Mesendoderm (in vitro differentiated cells): ENCODE measurements at regions not wholly inside any gene's neighbourhood (a gene's known extent, or its start where the extent isn't known, plus 50 kb on each side); places are given as distances from the start of the nearest gene placed in this dataset.

ENCODE experiments used
- DNase-seq: peaks from one replicate; pipeline ENCODE4 v3.0.0; 2013
- H2AK5ac ChIP-seq: 2 replicates; pipeline ENCODE4 v1.6.1; 2013; ENCODE audit warnings: low read length, inconsistent platforms
- H2BK120ac ChIP-seq: 2 replicates; pipeline ENCODE4 v1.6.1; 2013; ENCODE audit warnings: low read depth, mild to moderate bottlenecking, low read length, moderate library complexity, mixed read lengths
- H2BK15ac ChIP-seq: replicated peaks from 2 replicates; pipeline ENCODE4 v1.6.1; 2013; ENCODE audit warnings: low read depth, mild to moderate bottlenecking, moderate library complexity
- H2BK5ac ChIP-seq: 2 replicates; pipeline ENCODE4 v1.6.1; 2013; ENCODE audit warnings: low read length, inconsistent platforms
- H3K18ac ChIP-seq: 2 replicates; pipeline ENCODE4 v1.6.1; 2013; ENCODE audit warnings: mild to moderate bottlenecking, low read length, mixed read lengths
- H3K23ac ChIP-seq: one replicate; pipeline ENCODE4 v1.6.1; 2013; ENCODE audit warnings: low read length
- H3K27ac ChIP-seq: 2 replicates; pipeline ENCODE4 v1.5.1; 2013; ENCODE audit warnings: low read depth, mild to moderate bottlenecking, inconsistent platforms, low read length, moderate library complexity
- H3K27me3 ChIP-seq: 2 replicates; pipeline ENCODE4 v1.6.1; 2013; ENCODE audit warnings: low read length, control low read depth, mild to moderate bottlenecking, inconsistent platforms; ENCODE audit not compliant: insufficient read depth, poor library complexity
- H3K36me3 ChIP-seq: 2 replicates; pipeline ENCODE4 v1.6.1; 2013; ENCODE audit warnings: low read length, inconsistent platforms; ENCODE audit not compliant: control insufficient read depth, insufficient read depth
- H3K4ac ChIP-seq: one replicate; pipeline ENCODE4 v1.6.1; 2013; ENCODE audit warnings: low read depth, mild to moderate bottlenecking, low read length, moderate library complexity
- H3K4me1 ChIP-seq: 2 replicates; pipeline ENCODE4 v1.6.1; 2013; ENCODE audit warnings: low read depth, low read length, inconsistent platforms; ENCODE audit not compliant: control insufficient read depth
- H3K4me2 ChIP-seq: 2 replicates; pipeline ENCODE4 v1.6.1; 2013; ENCODE audit warnings: low read length
- H3K4me3 ChIP-seq: 2 replicates; pipeline ENCODE4 v1.5.1; 2013; ENCODE audit warnings: mild to moderate bottlenecking, low read length
- H3K56ac ChIP-seq: one replicate; pipeline ENCODE4 v1.6.1; 2013; ENCODE audit warnings: low read length
- H3K79me1 ChIP-seq: 2 replicates; pipeline ENCODE4 v1.6.1; 2013; ENCODE audit warnings: low read length, inconsistent platforms
- H3K79me2 ChIP-seq: 2 replicates; pipeline ENCODE4 v1.6.1; 2013; ENCODE audit warnings: mild to moderate bottlenecking, low read length; ENCODE audit not compliant: control insufficient read depth, insufficient read depth
- H3K9ac ChIP-seq: 2 replicates; pipeline ENCODE4 v1.6.1; 2013; ENCODE audit warnings: low read length, inconsistent platforms
- H4K5ac ChIP-seq: one replicate; pipeline ENCODE4 v1.6.1; 2013; ENCODE audit warnings: low read length
- H4K8ac ChIP-seq: one replicate; pipeline ENCODE4 v1.6.1; 2013; ENCODE audit warnings: low read depth, mild to moderate bottlenecking, control low read depth, low read length, moderate library complexity
- WGBS: extraction: QIAGEN DNeasy Blood & Tissue Kit; methylation state at CpG from one replicate; pipeline ENCODE4 v1.1.7; 2013; ENCODE audit warnings: low lambda C conversion rate, missing lambda C conversion rate; ENCODE audit not compliant: insufficient coverage; ENCODE audit errors: extremely low coverage; 5-methylcytosine and 5-hydroxymethylcytosine counted together

DNA sequence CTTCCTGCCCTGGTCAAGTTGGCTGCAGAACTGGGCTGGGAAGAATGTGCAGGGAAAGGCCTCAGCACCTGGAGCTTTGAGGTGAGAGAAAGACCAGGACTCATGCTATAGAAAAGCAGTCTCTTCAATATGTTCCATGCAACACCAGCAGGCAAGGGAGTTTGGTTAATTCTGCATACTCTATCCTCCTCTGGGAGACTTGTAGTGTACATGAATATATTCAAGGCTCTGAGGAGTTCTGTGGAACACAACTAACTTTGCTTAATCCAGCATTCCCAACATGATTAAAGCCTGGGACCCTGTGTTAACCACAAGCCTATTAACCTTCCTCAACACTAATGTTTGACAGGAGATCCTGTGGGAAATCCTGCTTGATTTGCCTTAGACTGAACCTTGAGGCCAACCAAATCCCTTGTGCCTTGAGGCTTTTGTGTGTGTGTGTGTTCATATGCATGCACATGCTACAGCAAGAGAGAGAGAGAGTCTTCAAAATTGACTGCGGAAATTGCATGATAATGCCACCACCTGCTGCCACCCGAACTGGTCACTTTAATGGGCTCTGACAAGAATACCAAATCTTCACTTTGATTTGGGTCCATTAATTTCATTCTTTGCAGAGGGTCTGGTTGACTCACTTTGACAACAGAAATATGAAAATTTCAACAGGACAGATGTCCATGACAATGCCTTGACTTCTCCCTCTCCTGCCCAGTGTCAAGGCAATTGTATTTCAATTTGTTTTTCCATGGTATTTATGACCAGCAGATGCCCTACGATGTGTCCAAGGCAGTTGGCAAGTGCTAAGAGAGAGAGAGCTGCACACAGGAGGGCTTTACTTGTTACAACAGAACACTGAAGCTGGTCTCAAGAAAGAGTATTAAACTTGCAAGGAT is 238.2 kb upstream of the ZBED5 start:
- Histone ChIP-seq H3K56ac (no peak overlapping the region), H3K79me1 (no peaks in the 10 kb centered on the region), H3K4me2 (no peak overlapping the region), H3K4ac (no peak overlapping the region), H3K18ac (no peak overlapping the region), H2BK120ac (no peak overlapping the region), H3K4me1 (peaks cover 1% of the 10 kb centered on the region), H2AK5ac (no peak overlapping the region), H3K27ac (no peak overlapping the region), H3K36me3 (no peaks in the 10 kb centered on the region), H2BK5ac (no peak overlapping the region), H4K8ac (no peak overlapping the region), H3K79me2 (no peaks in the 10 kb centered on the region), H3K9ac (no peak overlapping the region), H4K5ac (no peak overlapping the region), H3K27me3 (no peaks in the 10 kb centered on the region), H3K4me3 (no peak overlapping the region), H2BK15ac (no peak overlapping the region), H3K23ac (no peak overlapping the region)
- no peak for DNase-seq
- WGBS, result no CpG with 5 or more reads among the region's 3 CpGs

GRCh38 chr11:11090495-11090894 is 232.6 kb upstream of the ZBED5 start:
- DNase-seq, result no peak
- H3K18ac ChIP-seq, result no peak overlapping the region
- H3K27ac ChIP-seq, result no peak overlapping the region
- no peak overlapping the region for H3K9ac ChIP-seq
- no peak overlapping the region for H2AK5ac ChIP-seq
- H3K27me3 ChIP-seq, result no peaks in the 10 kb centered on the region
- no peak overlapping the region for H3K56ac ChIP-seq
- no peak overlapping the region for H4K8ac ChIP-seq
- no peak overlapping the region for H2BK15ac ChIP-seq
- no peak overlapping the region for H4K5ac ChIP-seq
- no peak overlapping the region for H3K4ac ChIP-seq
- H3K79me2 ChIP-seq, result no peaks in the 10 kb centered on the region
- H3K4me3 ChIP-seq, result no peak overlapping the region
- H3K4me1 ChIP-seq, result no peaks in the 10 kb centered on the region
- no peaks in the 10 kb centered on the region for H3K36me3 ChIP-seq
- H2BK5ac ChIP-seq, result no peak overlapping the region
- no peak overlapping the region for H3K23ac ChIP-seq
- no peaks in the 10 kb centered on the region for H3K79me1 ChIP-seq
- H3K4me2 ChIP-seq, result no peak overlapping the region
- no peak overlapping the region for H2BK120ac ChIP-seq
- no CpG with 5 or more reads among the region's 1 CpG for WGBS

DNA sequence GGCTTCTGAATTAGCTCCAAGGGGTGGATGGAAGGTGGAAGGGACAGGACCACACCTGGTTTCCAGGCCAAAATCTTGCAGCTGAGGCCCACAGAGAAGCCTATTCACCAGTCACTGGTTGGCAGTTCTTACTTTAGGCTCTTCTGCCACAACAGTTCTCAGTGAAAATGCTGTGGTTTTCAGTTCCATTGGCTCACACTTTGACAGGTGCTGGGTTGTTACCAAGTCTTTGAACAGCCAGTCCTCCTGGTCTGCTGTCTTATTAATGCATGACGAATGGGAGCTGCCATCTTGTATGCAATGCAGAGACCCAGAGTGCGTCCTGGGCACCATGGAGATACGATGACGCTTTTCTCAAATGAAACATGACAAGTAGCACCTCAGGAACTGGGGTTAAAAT is 232.0 kb upstream of the ZBED5 start:
- H3K27ac ChIP-seq, result no peak overlapping the region
- WGBS, result no CpG with 5 or more reads among the region's 4 CpGs
- no peak overlapping the region for H4K8ac ChIP-seq
- H4K5ac ChIP-seq, result no peak overlapping the region
- H2BK120ac ChIP-seq, result no peak overlapping the region
- no peak overlapping the region for H3K9ac ChIP-seq
- no peaks in the 10 kb centered on the region for H3K4me1 ChIP-seq
- H3K18ac ChIP-seq, result no peak overlapping the region
- H3K4me2 ChIP-seq, result no peak overlapping the region
- H3K4me3 ChIP-seq, result no peak overlapping the region
- no peak overlapping the region for H3K56ac ChIP-seq
- no peak overlapping the region for H2BK15ac ChIP-seq
- H2BK5ac ChIP-seq, result no peak overlapping the region
- H3K79me1 ChIP-seq, result no peaks in the 10 kb centered on the region
- no peaks in the 10 kb centered on the region for H3K27me3 ChIP-seq
- no peaks in the 10 kb centered on the region for H3K36me3 ChIP-seq
- no peak overlapping the region for H3K4ac ChIP-seq
- H3K79me2 ChIP-seq, result no peaks in the 10 kb centered on the region
- DNase-seq, result no peak
- no peak overlapping the region for H2AK5ac ChIP-seq
- no peak overlapping the region for H3K23ac ChIP-seq

DNA sequence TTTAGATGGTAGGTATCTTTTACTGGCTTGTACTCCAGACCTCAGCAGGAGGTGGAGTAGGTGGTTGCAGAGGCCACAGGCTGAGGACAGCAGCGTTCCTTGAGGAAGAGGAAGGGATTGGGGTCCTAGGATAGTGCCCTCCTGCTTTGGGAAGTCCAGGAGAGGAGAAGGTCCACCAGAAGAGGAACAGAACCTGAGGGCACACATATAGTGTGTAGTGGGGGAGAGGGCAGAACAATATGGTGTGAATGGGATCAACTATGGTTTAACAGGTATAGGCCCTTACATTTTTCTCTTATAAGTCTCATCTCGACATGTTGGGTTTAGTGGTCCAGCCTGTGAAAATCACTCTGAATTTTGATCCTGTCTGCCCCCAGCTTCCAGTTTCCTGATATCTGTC is 229.1 kb upstream of the ZBED5 start:
- Histone ChIP-seq H4K8ac (no peak overlapping the region), H3K79me2 (no peaks in the 10 kb centered on the region), H3K4me3 (no peak overlapping the region), H3K36me3 (no peaks in the 10 kb centered on the region), H2BK120ac (no peak overlapping the region), H3K9ac (no peak overlapping the region), H3K18ac (no peak overlapping the region), H2BK15ac (no peak overlapping the region), H3K23ac (no peak overlapping the region), H3K4me2 (no peak overlapping the region), H2AK5ac (no peak overlapping the region), H2BK5ac (no peak overlapping the region), H4K5ac (no peak overlapping the region), H3K4me1 (no peaks in the 10 kb centered on the region), H3K79me1 (no peaks in the 10 kb centered on the region), H3K27me3 (no peaks in the 10 kb centered on the region), H3K56ac (no peak overlapping the region), H3K4ac (no peak overlapping the region), H3K27ac (no peak overlapping the region)
- DNase-seq, result no peak
- WGBS, result no CpG with 5 or more reads among the region's 2 CpGs

DNA sequence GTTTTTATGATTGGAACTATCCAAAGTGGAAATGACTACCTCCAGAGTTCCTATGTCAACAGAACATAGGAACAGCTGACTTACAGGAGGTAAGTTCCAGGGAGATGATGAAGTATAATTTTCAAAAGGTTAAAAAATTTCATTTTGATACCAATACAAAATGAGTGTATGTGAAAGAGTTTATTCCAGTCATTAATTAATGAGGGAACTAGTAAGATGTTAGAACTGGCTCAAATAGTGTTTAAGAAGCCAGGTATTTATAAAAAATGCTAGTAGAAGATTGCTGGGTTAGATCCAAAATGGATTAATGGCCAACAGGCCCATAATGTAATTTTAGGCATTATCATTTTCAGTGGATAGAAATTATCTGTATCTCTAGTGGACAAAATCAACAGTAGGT is 227.7 kb upstream of the ZBED5 start:
- Histone ChIP-seq H3K9ac (no peak overlapping the region), H2BK120ac (no peak overlapping the region), H3K79me2 (no peaks in the 10 kb centered on the region), H3K56ac (no peak overlapping the region), H2AK5ac (no peak overlapping the region), H2BK5ac (no peak overlapping the region), H3K4me3 (no peak overlapping the region), H4K5ac (no peak overlapping the region), H3K27ac (no peak overlapping the region), H2BK15ac (no peak overlapping the region), H3K27me3 (no peaks in the 10 kb centered on the region), H3K18ac (no peak overlapping the region), H3K36me3 (no peaks in the 10 kb centered on the region), H3K4me1 (peaks cover 2% of the 10 kb centered on the region), H4K8ac (no peak overlapping the region), H3K79me1 (no peaks in the 10 kb centered on the region), H3K4me2 (no peak overlapping the region), H3K23ac (no peak overlapping the region), H3K4ac (no peak overlapping the region)
- no peak for DNase-seq

- H3K23ac ChIP-seq, result no peak overlapping the region
- H3K4me1 ChIP-seq, result peaks cover 2% of the 10 kb centered on the region
- no CpG with 5 or more reads among the region's 1 CpG for WGBS
- H2BK15ac ChIP-seq, result no peak overlapping the region
- H3K27ac ChIP-seq, result no peak overlapping the region
- H4K8ac ChIP-seq, result no peak overlapping the region
- H3K18ac ChIP-seq, result no peak overlapping the region
- no peak overlapping the region for H3K4ac ChIP-seq
- H3K79me1 ChIP-seq, result no peaks in the 10 kb centered on the region
- no peak overlapping the region for H2BK5ac ChIP-seq
- H2BK120ac ChIP-seq, result no peak overlapping the region
- H3K56ac ChIP-seq, result no peak overlapping the region
- no peaks in the 10 kb centered on the region for H3K36me3 ChIP-seq
- no peak overlapping the region for H3K9ac ChIP-seq
- DNase-seq, result no peak
- H3K4me3 ChIP-seq, result no peak overlapping the region
- H3K27me3 ChIP-seq, result no peaks in the 10 kb centered on the region
- H3K4me2 ChIP-seq, result no peak overlapping the region
- H2AK5ac ChIP-seq, result no peak overlapping the region
- H4K5ac ChIP-seq, result no peak overlapping the region
- H3K79me2 ChIP-seq, result no peaks in the 10 kb centered on the region
These were observed 226.5 kb upstream of the ZBED5 start for GRCh38 chr11:11084337-11084736.
